ENCODE measurements at regions not wholly inside any gene's neighbourhood (a gene's known extent, or its start where the extent isn't known, plus 50 kb on each side); places are given as distances from the start of the nearest gene placed in this dataset.

DNA sequence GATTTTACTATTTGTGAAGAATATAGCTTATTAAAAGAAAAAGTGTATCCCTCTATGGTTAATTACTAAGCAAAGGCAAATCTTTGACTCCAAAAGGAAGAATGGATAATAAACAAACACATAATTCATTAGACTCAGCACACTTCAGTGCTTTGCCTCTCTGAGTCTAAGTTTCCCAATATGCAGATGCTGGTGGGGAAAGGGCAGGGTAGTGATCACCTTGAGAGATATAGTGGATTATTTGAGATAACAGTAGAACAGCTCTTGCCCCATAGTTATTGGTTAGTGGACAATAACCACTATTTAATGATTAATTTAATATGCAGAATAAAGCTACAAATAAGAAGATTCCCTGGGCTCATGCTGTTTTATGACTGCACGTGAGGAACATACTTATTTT is 98.2 kb upstream of the SLC8A1 start:
- no peak for TF ChIP-seq POLR2A (IDR thresholded peaks at IDR 0.05)
- TF ChIP-seq, protein P1, sequence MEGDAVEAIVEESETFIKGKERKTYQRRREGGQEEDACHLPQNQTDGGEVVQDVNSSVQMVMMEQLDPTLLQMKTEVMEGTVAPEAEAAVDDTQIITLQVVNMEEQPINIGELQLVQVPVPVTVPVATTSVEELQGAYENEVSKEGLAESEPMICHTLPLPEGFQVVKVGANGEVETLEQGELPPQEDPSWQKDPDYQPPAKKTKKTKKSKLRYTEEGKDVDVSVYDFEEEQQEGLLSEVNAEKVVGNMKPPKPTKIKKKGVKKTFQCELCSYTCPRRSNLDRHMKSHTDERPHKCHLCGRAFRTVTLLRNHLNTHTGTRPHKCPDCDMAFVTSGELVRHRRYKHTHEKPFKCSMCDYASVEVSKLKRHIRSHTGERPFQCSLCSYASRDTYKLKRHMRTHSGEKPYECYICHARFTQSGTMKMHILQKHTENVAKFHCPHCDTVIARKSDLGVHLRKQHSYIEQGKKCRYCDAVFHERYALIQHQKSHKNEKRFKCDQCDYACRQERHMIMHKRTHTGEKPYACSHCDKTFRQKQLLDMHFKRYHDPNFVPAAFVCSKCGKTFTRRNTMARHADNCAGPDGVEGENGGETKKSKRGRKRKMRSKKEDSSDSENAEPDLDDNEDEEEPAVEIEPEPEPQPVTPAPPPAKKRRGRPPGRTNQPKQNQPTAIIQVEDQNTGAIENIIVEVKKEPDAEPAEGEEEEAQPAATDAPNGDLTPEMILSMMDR (IDR thresholded peaks at IDR 0.05), result no peak
- Histone ChIP-seq H3K36me3 (no peaks in the 10 kb centered on the region), H3K4me3 (no peak overlapping the region), H3K9me3 (no peaks in the 10 kb centered on the region), H3K4me1 (no peaks in the 10 kb centered on the region), H3K27me3 (no peaks in the 10 kb centered on the region), H3K27ac (no peak overlapping the region)
- DNase-seq, result no peak
- intact Hi-C loops (cut with DNase I), result no loop called here
- 36 to 44% methylated on average over 1 of the region's 1 CpG for WGBS, 2 donors

DNA sequence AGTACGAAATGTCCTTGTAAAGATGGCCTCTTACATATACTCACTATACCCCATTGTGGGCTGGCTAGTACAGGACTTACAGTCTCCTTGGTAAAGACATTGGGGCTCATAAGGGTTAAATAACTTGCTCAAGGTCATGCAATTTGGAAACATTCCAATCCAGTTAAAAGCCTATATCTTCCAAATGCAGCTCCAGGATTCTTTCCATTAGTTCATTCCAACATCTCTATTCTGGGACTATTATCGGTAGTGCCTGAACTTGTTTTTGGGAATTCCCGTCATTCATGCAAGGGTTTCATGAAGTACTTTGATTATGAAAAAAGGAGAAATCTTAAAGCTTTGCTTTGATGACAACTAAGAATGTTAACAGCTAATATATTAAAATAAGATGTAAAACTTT is 99.2 kb upstream of the SLC8A1 start:
- Histone ChIP-seq H3K27me3 (no peaks in the 10 kb centered on the region), H3K36me3 (no peaks in the 10 kb centered on the region), H3K4me1 (no peaks in the 10 kb centered on the region), H3K4me3 (no peak overlapping the region), H3K27ac (no peak overlapping the region), H3K9me3 (no peaks in the 10 kb centered on the region)
- intact Hi-C loops (cut with DNase I), result no loop called here
- WGBS, 2 donors, result 55 to 69% methylated on average over 3 of the region's 3 CpGs
- TF ChIP-seq POLR2A (IDR thresholded peaks at IDR 0.05), result no peak
- TF ChIP-seq, protein P1 (IDR thresholded peaks at IDR 0.05), result no peak
- DNase-seq, result no peak

DNA sequence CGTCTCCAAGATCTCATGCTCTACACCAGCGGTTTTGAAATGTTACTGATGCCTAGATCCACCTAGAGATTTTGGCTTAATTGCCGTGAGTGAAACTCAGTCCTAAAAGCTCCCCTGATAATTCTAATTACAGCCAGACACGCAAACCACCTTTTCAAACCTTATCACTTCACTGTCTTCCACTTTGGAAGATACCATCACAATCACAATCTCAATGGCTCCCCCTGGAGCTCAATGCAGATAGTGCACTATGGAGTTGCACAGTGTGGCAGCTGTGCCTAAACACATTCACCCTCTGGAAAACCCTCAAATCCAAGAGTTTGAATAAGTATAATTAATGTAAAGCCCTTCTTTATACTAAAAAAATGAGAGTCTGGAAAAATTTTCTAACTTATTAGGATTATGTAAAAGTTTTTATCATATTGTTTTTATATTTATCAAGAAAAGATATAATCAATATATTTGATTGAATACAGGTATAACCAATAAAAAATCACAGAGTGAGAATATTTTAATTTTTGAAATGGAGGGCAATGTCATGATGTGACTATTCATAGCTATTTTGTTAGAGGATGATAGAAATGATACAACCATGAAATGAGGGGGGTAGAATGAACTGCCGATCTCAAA is 102.9 kb upstream of the SLC8A1 start:
- DNase-seq, result no peak
- H3K9me3 ChIP-seq, result no peaks in the 10 kb centered on the region
- H3K4me3 ChIP-seq, result no peak overlapping the region
- no peak for TF ChIP-seq POLR2A (IDR thresholded peaks at IDR 0.05)
- TF ChIP-seq, protein P1 (IDR thresholded peaks at IDR 0.05), result peak; percentile 48 to 84 (median 83)
- H3K27ac ChIP-seq, result no peak overlapping the region
- WGBS, 2 donors, result 58 to 62% methylated on average over 5 of the region's 5 CpGs
- intact Hi-C loops (cut with DNase I), result loop anchor here (5.0 kb wide), 1 partner anchor 642 kb away; no protein-coding TSS in a partner anchor
- no peaks in the 10 kb centered on the region for H3K27me3 ChIP-seq
- no peaks in the 10 kb centered on the region for H3K36me3 ChIP-seq
- no peaks in the 10 kb centered on the region for H3K4me1 ChIP-seq

DNA sequence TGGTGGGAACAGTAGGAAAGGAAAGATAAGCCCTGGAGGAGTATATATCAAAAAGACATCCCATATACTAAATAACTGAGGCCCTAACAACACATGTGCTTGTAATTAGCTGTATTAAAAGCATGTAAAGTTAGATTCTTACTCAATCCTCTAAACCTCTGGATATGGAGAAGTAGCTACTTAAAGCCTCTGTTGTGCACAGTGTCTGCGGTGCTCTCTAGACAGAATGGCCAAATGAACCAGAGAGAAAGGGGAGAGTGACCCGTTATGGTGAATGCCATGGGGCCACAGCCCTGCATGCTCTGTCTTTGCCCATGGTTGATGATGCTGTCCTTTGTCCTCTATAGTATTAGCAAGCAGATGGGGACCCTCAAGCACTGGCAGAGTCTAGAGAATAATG is 104.4 kb upstream of the SLC8A1 start:
- intact Hi-C loops (cut with DNase I), result loop anchor here (5.0 kb wide), 1 partner anchor 644 kb away; no protein-coding TSS in a partner anchor

DNA sequence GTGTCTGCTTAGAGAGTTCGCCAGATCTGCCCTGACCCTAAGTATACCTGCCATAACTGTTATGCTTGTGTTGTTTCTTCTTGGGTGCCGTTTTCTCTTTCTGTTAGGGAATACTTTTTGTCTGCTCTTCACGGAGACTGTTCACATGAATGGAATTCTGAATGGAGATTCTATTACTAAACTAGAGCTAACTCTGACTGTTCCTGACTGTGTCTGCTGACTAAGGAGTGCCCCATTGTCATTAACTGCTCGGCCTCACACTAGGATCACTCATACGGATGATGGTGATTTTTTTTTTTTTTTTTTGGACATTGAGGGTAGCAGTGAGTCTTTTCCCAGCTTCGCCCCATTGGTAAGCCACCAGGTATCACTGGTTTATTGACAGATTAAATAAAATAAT is 104.8 kb upstream of the SLC8A1 start:
- 90 to 96% methylated on average over 6 of the region's 6 CpGs for WGBS, 2 donors

More for the DNA sequence above, 104.4 kb upstream of the SLC8A1 start:
- Histone ChIP-seq H3K4me1 (no peaks in the 10 kb centered on the region), H3K4me3 (no peak overlapping the region), H3K27me3 (no peaks in the 10 kb centered on the region), H3K27ac (no peak overlapping the region), H3K36me3 (no peaks in the 10 kb centered on the region), H3K9me3 (no peaks in the 10 kb centered on the region)
- no peak for DNase-seq
- 36 to 42% methylated on average over 2 of the region's 2 CpGs for WGBS, 2 donors
- no peak for TF ChIP-seq POLR2A (IDR thresholded peaks at IDR 0.05)
- TF ChIP-seq, protein P1 (IDR thresholded peaks at IDR 0.05), result no peak

More for the DNA sequence above, 104.8 kb upstream of the SLC8A1 start:
- intact Hi-C loops (cut with DNase I), result loop anchor here (5.0 kb wide), 1 partner anchor 644 kb away; no protein-coding TSS in a partner anchor
- no peaks in the 10 kb centered on the region for H3K27me3 ChIP-seq
- no peak for DNase-seq
- H3K9me3 ChIP-seq, result no peaks in the 10 kb centered on the region
- no peak for TF ChIP-seq POLR2A (IDR thresholded peaks at IDR 0.05)
- TF ChIP-seq, protein P1 (IDR thresholded peaks at IDR 0.05), result no peak
- no peak overlapping the region for H3K4me3 ChIP-seq
- H3K27ac ChIP-seq, result no peak overlapping the region
- no peaks in the 10 kb centered on the region for H3K36me3 ChIP-seq
- H3K4me1 ChIP-seq, result no peaks in the 10 kb centered on the region

Measured in esophagus squamous epithelium (tissue), 5 donors.